Trophoblast cell (in vitro differentiated cells and primary cell): ENCODE measurements at regions not wholly inside any gene's neighbourhood (a gene's known extent, or its start where the extent isn't known, plus 50 kb on each side); places are given as distances from the start of the nearest gene placed in this dataset.

Experiments used
- DNase-seq, 2 donors: peaks; one replicate each; pipeline ENCODE4 v3.0.0-alpha.2; 2016
- H2AFZ ChIP-seq: 2 replicates; pipeline ENCODE4 v1.6.1; 2013; ENCODE audit warnings: low read length, moderate library complexity, mild to moderate bottlenecking; ENCODE audit not compliant: insufficient read depth, poor library complexity
- H2AK5ac ChIP-seq: 2 replicates; pipeline ENCODE4 v1.6.1; 2013; ENCODE audit warnings: mild to moderate bottlenecking, low read length
- H2BK120ac ChIP-seq: 2 replicates; pipeline ENCODE4 v1.6.1; 2013; ENCODE audit warnings: low read length, mild to moderate bottlenecking, moderate library complexity; ENCODE audit not compliant: insufficient read depth, poor library complexity
- H2BK12ac ChIP-seq: 2 replicates; pipeline ENCODE4 v1.6.1; 2013; ENCODE audit warnings: mild to moderate bottlenecking, low read length, moderate library complexity
- H2BK5ac ChIP-seq: 2 replicates; pipeline ENCODE4 v1.6.1; 2013; ENCODE audit warnings: low read length, low read depth, moderate library complexity, mild to moderate bottlenecking; ENCODE audit not compliant: poor library complexity
- H3K14ac ChIP-seq: 2 replicates; pipeline ENCODE4 v1.6.1; 2013; ENCODE audit warnings: mild to moderate bottlenecking, low read length
- H3K18ac ChIP-seq: 2 replicates; pipeline ENCODE4 v1.6.1; 2013; ENCODE audit warnings: mild to moderate bottlenecking, low read length
- H3K23ac ChIP-seq: 2 replicates; pipeline ENCODE4 v1.6.1; 2013; ENCODE audit warnings: low read length
- H3K27ac ChIP-seq: 2 replicates; pipeline ENCODE4 v1.5.1; 2013; ENCODE audit warnings: low read depth, mild to moderate bottlenecking, inconsistent platforms, low read length, moderate library complexity
- H3K27me3 ChIP-seq: 2 replicates; pipeline ENCODE4 v1.6.1; 2013; ENCODE audit warnings: inconsistent platforms, mild to moderate bottlenecking, low read length, moderate library complexity; ENCODE audit not compliant: insufficient read depth
- H3K36me3 ChIP-seq, 2 experiments: 1 replicate in 1 of 2; 2 replicates in 1 of 2; pipeline ENCODE4 v1.6.1; 2013; ENCODE audit warnings: low read length in 2 of 2, mild to moderate bottlenecking in 2 of 2, moderate library complexity in 1 of 2; ENCODE audit not compliant: insufficient read depth in 2 of 2, control insufficient read depth in 1 of 2
- H3K4ac ChIP-seq: 2 replicates; pipeline ENCODE4 v1.6.1; 2013; ENCODE audit warnings: low read depth, mild to moderate bottlenecking, low read length, moderate library complexity
- H3K4me1 ChIP-seq, 2 experiments: 1 replicate in 1 of 2; 2 replicates in 1 of 2; pipeline ENCODE4 v1.6.1; 2013; ENCODE audit warnings: low read length in 2 of 2, mild to moderate bottlenecking in 2 of 2, moderate library complexity in 1 of 2; ENCODE audit not compliant: insufficient read depth in 2 of 2, control insufficient read depth in 1 of 2
- H3K4me2 ChIP-seq: 2 replicates; pipeline ENCODE4 v1.6.1; 2013; ENCODE audit warnings: inconsistent platforms, mild to moderate bottlenecking, low read length, moderate library complexity
- H3K4me3 ChIP-seq: 2 replicates; pipeline ENCODE4 v1.5.1; 2013; ENCODE audit warnings: mild to moderate bottlenecking, low read depth, low read length, inconsistent platforms
- H3K79me1 ChIP-seq: one replicate; pipeline ENCODE4 v1.6.1; 2013; ENCODE audit warnings: low read length
- H3K79me2 ChIP-seq: 2 replicates; pipeline ENCODE4 v1.6.1; 2013; ENCODE audit warnings: low read length, mild to moderate bottlenecking; ENCODE audit not compliant: control insufficient read depth, insufficient read depth, poor library complexity
- H3K9ac ChIP-seq: 2 replicates; pipeline ENCODE4 v1.6.1; 2013; ENCODE audit warnings: mild to moderate bottlenecking, low read length
- H3K9me3 ChIP-seq: 2 replicates; pipeline ENCODE4 v1.6.1; 2013; ENCODE audit warnings: low read depth, mild to moderate bottlenecking, control low read depth, inconsistent platforms, low read length; ENCODE audit not compliant: insufficient read depth
- H4K12ac ChIP-seq: 2 replicates; pipeline ENCODE4 v1.6.1; 2013; ENCODE audit warnings: low read depth, mild to moderate bottlenecking, low read length, moderate library complexity
- H4K8ac ChIP-seq: 2 replicates; pipeline ENCODE4 v1.6.1; 2013; ENCODE audit warnings: low read depth, mild to moderate bottlenecking, low read length, moderate library complexity
- H4K91ac ChIP-seq: one replicate; pipeline ENCODE4 v1.6.1; 2013; ENCODE audit warnings: low read depth, mild to moderate bottlenecking, low read length, moderate library complexity
- WGBS: extraction: QIAGEN DNeasy Blood & Tissue Kit; methylation state at CpG from one replicate; pipeline ENCODE4 v1.1.7; 2013; ENCODE audit warnings: missing lambda C conversion rate; ENCODE audit not compliant: insufficient read length, insufficient coverage; ENCODE audit errors: extremely low coverage; 5-methylcytosine and 5-hydroxymethylcytosine counted together

DNA sequence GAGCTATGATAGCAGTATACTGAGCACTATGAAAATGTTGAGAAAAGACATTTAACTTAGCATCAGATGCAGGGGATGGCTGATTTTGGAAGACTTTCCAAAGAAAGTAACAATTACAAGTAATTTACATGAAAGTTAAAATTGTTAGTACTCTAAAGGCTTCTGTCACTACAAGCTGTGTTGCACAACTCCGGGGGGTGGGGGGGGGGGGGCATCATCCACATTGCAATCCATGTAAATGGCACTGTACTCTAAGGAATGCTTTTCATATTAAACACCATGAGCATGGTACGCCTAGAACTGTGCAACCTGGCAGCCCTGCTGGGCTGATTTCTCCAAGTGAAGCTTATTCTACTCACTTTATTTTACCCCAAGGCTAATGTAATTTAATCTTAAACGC lies 363.4 kb downstream of the TMA16 start:
- no peak overlapping the region for H3K14ac ChIP-seq
- no peak overlapping the region for H2BK5ac ChIP-seq
- no peaks in the 10 kb centered on the region for H3K79me2 ChIP-seq
- no peak overlapping the region for H3K4me3 ChIP-seq
- no peak overlapping the region for H2AK5ac ChIP-seq
- H3K9me3 ChIP-seq = no peaks in the 10 kb centered on the region
- peak overlapping the region; percentile 43 for H2BK120ac ChIP-seq
- H3K9ac ChIP-seq = no peak overlapping the region
- no peaks in the 10 kb centered on the region for H3K4me1 ChIP-seq
- H4K12ac ChIP-seq = no peak overlapping the region
- H2AFZ ChIP-seq = no peak overlapping the region
- no peak overlapping the region for H3K4ac ChIP-seq
- no peak overlapping the region for H2BK12ac ChIP-seq
- no peak overlapping the region for H3K18ac ChIP-seq
- no CpG with 5 or more reads among the region's 3 CpGs for WGBS
- H3K36me3 ChIP-seq = no peaks in the 10 kb centered on the region
- H3K4me2 ChIP-seq = no peak overlapping the region
- H3K23ac ChIP-seq = no peak overlapping the region
- DNase-seq = no peak
- H3K27me3 ChIP-seq = no peaks in the 10 kb centered on the region
- no peak overlapping the region for H4K91ac ChIP-seq
- no peak overlapping the region for H3K27ac ChIP-seq
- H4K8ac ChIP-seq = no peak overlapping the region
- H3K79me1 ChIP-seq = no peaks in the 10 kb centered on the region

GRCh38 chr4:163858515-163858914 lies 364.0 kb downstream of the TMA16 start:
- Histone ChIP-seq H3K4ac (no peak overlapping the region), H3K4me3 (no peak overlapping the region), H3K79me2 (no peaks in the 10 kb centered on the region), H4K91ac (no peak overlapping the region), H3K36me3 (no peaks in the 10 kb centered on the region), H2AFZ (no peak overlapping the region), H3K18ac (no peak overlapping the region), H3K4me2 (no peak overlapping the region), H2BK12ac (no peak overlapping the region), H3K79me1 (no peaks in the 10 kb centered on the region), H2AK5ac (no peak overlapping the region), H3K9ac (no peak overlapping the region), H3K27me3 (no peaks in the 10 kb centered on the region), H3K23ac (no peak overlapping the region), H3K9me3 (no peaks in the 10 kb centered on the region), H2BK120ac (no peak overlapping the region), H2BK5ac (no peak overlapping the region), H3K27ac (no peak overlapping the region), H3K14ac (no peak overlapping the region), H4K8ac (no peak overlapping the region), H4K12ac (no peak overlapping the region), H3K4me1 (no peaks in the 10 kb centered on the region)
- WGBS = no CpG with 5 or more reads among the region's 3 CpGs
- DNase-seq = no peak

DNA sequence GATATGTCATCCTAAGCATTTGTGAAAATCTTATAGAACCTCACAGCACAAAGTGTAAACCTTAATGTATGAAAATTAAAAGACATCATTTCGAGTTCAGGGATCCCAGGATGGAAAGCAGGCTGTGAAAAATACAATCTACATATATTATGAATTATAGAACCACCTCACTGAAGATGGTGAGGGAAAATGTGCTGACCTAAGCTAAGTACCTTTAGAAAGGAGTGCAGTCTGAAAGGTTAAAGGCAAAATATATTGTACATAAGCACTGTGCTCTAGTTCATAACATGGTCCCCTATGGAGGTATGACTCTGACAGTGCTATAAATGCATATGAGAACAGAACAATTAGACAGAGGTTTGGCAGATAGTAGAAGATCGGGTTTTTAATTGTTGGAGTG lies 368.6 kb downstream of the TMA16 start:
- H3K23ac ChIP-seq = no peak overlapping the region
- WGBS = 100% methylated on average over 1 of the region's 2 CpGs
- no peak overlapping the region for H4K91ac ChIP-seq
- no peak overlapping the region for H2AK5ac ChIP-seq
- H3K4me3 ChIP-seq = no peak overlapping the region
- H3K4me1 ChIP-seq = no peaks in the 10 kb centered on the region
- H2BK12ac ChIP-seq = no peak overlapping the region
- H3K4me2 ChIP-seq = no peak overlapping the region
- H3K27ac ChIP-seq = no peak overlapping the region
- no peak overlapping the region for H2BK120ac ChIP-seq
- H2AFZ ChIP-seq = no peak overlapping the region
- DNase-seq = no peak
- H2BK5ac ChIP-seq = no peak overlapping the region
- no peak overlapping the region for H4K12ac ChIP-seq
- no peaks in the 10 kb centered on the region for H3K79me2 ChIP-seq
- no peaks in the 10 kb centered on the region for H3K9me3 ChIP-seq
- H3K79me1 ChIP-seq = no peaks in the 10 kb centered on the region
- no peak overlapping the region for H3K9ac ChIP-seq
- H4K8ac ChIP-seq = no peak overlapping the region
- no peak overlapping the region for H3K18ac ChIP-seq
- no peaks in the 10 kb centered on the region for H3K36me3 ChIP-seq
- H3K4ac ChIP-seq = no peak overlapping the region
- H3K14ac ChIP-seq = no peak overlapping the region
- H3K27me3 ChIP-seq = no peaks in the 10 kb centered on the region

DNA sequence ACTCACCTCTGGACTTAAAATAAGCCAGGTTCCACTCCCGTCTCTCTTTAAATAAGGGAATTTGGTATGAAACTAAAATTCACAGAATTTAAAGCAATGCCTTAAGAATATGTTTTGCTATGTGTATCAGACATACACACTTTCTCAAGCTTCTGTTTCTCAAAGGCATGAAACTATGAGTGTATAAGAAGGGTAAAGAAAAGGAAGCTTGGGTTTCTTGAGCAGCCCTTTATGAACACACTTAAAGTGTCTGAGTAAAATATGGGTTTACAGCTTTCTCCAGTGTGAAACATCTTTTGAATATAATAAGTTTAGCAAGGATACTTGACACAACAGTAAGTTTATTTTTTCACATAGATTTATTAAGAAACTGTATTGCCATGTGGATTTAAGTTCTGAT lies 370.5 kb downstream of the TMA16 start:
- DNase-seq = no peak
- no peak overlapping the region for H4K91ac ChIP-seq
- H3K27me3 ChIP-seq = no peaks in the 10 kb centered on the region
- no peak overlapping the region for H3K27ac ChIP-seq
- no CpG with 5 or more reads among the region's 1 CpG for WGBS
- H3K4me1 ChIP-seq = no peaks in the 10 kb centered on the region
- no peak overlapping the region for H3K4me3 ChIP-seq
- no peaks in the 10 kb centered on the region for H3K9me3 ChIP-seq
- no peaks in the 10 kb centered on the region for H3K79me2 ChIP-seq
- H3K14ac ChIP-seq = no peak overlapping the region
- no peak overlapping the region for H2AK5ac ChIP-seq
- no peak overlapping the region for H2AFZ ChIP-seq
- no peak overlapping the region for H3K4me2 ChIP-seq
- H2BK5ac ChIP-seq = no peak overlapping the region
- H3K9ac ChIP-seq = no peak overlapping the region
- no peak overlapping the region for H3K23ac ChIP-seq
- H3K79me1 ChIP-seq = no peaks in the 10 kb centered on the region
- H2BK120ac ChIP-seq = no peak overlapping the region
- no peaks in the 10 kb centered on the region for H3K36me3 ChIP-seq
- H4K8ac ChIP-seq = no peak overlapping the region
- H2BK12ac ChIP-seq = no peak overlapping the region
- H3K4ac ChIP-seq = no peak overlapping the region
- no peak overlapping the region for H3K18ac ChIP-seq
- H4K12ac ChIP-seq = no peak overlapping the region
